Head of caudate nucleus (tissue), 42 donors: ENCODE measurements at regions not wholly inside any gene's neighbourhood (a gene's known extent, or its start where the extent isn't known, plus 50 kb on each side); places are given as distances from the start of the nearest gene placed in this dataset.
A peak's percentile ranks its signal among the peaks of the same experiment; 100 is the strongest.

ENCODE experiments used
- DNase-seq, 42 donors: peaks; one replicate each; pipeline versions ENCODE4 v3.0.0 to v3.0.0-alpha.2; 2020 to 2021; ENCODE audit warnings: mixed read lengths in 7 of 42
- intact Hi-C: fragments of 100-400 bp; cut with DNase I; formaldehyde crosslinking; loops from one replicate; pipeline ENCODE4 v1.15.0; 2022

DNA sequence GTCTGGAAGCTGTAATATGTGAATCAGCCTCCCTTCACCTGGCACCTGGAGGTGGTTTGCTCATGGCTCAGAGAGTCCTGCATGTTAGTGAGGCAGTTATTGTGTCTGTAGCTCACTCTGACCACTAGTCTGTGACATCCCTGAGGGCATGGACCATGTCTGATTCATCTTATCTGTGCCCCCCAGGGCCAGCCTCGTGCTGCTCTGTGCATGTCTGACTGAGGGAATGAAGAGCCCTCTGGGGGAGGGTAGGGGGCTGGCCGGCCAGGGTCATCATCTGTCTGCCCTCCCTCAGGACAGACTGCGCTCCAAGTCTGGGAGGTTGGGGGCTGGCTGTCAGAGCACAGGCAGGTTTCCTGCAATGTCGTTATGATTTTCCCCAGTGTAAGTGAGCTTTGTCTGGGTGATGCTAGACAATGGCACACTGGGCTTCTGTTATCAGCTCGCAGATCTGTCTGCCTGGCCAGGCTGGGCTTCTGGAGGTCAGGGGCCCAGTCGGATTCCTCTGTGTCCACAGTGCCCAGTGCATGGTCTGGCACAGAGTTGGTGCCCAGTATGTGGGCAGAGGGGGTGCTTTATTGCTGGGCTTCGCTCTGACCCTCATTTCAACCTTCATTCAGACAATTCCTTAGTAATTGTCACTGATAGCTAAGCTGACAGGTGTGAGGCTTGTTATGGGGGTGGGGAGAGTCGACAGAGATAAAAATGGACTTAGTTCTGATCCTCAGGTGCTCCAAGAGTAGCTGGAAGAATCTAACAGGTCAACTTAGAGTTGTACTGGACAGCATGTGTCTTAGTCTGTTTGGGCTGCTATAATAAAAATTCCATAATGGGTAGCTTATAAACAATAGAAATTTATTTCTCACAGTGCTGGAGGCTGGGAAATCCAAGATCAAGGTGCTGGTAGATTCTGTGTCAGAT is 85.7 kb upstream of the SHB start:
- no peak for DNase-seq
- intact Hi-C loops = loop anchor here (10.0 kb wide), 1 partner anchor 250 kb away; the partner anchor contains the start of gene SLC25A51

DNA sequence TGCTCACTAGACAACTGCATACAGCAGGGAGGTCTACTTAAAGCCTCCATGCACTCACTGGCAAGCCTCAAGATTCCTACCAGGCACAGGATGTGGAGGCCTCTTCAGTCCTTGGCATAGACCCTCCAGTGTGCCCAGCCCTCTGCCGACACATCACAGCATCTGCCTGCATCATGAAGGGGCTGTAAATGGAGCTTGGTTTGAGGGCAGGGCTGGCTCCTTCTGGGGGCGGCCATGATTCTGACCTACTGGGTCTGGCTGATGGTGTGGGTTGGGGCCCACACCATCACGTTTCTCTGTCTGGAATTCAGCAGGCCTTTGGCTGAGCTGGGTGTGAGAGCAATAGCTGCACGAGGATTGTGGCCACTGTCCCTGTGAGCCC is 84.9 kb upstream of the SHB start:
- intact Hi-C loops = loop anchor here (10.0 kb wide), 1 partner anchor 249 kb away; the partner anchor contains the start of gene SLC25A51
- no peak for DNase-seq

DNA sequence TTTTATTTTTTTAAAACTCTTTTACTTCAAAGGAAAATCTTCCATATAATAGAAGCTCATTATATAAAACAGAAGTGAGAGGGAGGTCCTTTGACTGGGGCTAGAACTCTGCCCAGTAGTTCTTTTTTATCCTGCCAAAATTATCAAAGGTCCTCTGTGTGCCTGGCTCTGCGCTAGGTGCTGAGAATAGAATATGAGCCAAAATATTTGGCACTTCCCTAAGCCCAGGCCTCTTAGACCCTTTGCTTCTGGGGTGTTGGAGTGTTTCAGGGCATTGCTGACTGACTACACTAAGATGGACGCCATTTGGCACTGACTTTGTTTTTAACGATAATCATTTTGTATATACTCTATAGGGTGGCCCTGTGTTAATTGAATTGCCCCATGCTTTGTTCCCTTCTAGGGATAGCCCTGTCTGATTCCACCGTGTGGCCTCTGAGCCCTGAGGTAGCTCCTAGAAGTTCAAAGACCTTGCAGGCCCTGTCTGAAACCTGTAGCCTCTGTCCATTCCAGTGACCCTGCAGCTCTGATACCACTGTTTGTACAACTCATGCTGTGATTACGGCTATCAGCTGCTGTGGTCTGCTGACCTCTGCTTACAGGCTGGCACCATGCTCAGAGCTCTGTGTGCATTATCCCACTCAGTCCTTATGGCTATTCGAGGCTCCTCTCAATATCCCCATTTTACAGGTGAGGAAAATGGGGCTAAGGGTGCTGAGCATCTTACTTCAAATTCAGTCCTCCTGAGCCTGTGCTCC is 84.3 kb upstream of the SHB start:
- intact Hi-C loops = loop anchor here (10.0 kb wide), 1 partner anchor 249 kb away; the partner anchor contains the start of gene SLC25A51
- DNase-seq = peak in 1 of 42 donors; percentile 3

GRCh38 chr9:38149647-38150046 is 80.6 kb upstream of the SHB start:
- no peak for DNase-seq
- intact Hi-C loops = loop anchor here (10.0 kb wide), 1 partner anchor 245 kb away; the partner anchor contains the start of gene SLC25A51

GRCh38 chr9:38146844-38147243 is 77.8 kb upstream of the SHB start:
- no peak for DNase-seq
- intact Hi-C loops = no loop called here

GRCh38 chr9:38145526-38146053 is 76.6 kb upstream of the SHB start:
- no peak for DNase-seq
- intact Hi-C loops = no loop called here

- intact Hi-C loops = no loop called here
- no peak for DNase-seq
These were observed 75.4 kb upstream of the SHB start for GRCh38 chr9:38144421-38144820.

DNA sequence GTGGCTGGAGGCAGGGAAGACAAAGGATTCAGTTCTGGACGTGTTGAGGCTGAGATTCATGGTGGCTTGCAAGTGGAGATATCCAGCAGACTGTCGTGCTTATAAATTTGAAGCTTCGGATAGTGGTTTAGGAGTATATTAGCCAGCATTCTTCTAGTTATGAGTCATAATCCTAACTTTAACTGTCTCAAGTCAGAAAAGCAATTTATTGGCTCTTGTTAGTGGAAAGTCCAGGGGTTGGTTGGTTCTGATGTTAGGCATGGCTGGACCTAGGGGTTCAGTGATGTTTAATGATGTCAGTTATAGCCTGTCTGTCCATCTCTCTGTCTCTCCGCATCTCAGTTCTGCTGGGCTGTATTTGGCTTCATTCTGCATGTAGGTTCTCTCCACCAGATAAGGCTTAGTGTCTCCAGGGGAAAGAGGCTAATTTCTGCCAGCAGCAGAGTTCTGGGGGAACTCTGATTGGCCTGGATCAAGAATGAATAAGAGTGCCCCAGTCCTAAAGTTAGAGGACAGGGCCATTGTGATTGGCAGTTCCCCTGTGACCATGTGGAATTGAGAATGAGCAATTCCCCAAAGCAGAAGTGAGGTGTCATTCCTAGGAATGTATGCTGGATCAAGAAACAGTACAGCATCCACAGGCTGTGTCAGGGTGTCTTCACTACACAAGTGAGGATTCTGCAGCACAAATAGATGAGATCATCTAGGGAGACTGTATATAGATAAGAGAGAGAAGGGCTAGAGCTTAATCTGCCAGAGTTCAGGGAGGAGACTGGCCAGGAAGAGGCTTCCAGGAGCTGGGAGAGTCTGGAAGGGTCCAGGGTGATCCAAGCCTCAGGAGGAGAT is 72.9 kb upstream of the SHB start:
- intact Hi-C loops = no loop called here
- no peak for DNase-seq

DNA sequence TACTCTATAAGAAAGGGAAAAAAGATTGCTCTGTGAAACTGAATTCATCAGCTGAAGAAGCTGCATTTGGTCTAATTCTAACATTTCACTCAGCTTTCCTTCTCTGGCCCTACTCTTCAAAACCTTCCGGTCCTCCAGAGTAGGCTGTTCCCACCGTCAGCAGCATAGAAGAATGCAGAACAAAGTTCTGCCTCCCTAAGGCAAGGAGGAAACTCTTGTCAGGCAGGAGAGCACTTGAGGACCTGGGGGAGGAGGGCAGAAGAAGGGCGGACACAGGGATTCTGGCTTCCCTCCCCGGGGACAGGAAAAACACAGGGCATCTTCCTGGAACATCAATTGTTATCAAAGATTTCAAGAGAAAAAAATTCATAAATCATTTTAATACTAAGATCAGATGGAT is 69.2 kb upstream of the SHB start:
- DNase-seq = no peak
- intact Hi-C loops = no loop called here

GRCh38 chr9:38137342-38137741 is 68.3 kb upstream of the SHB start:
- no peak for DNase-seq
- intact Hi-C loops = no loop called here

- intact Hi-C loops = no loop called here
These were observed 67.4 kb upstream of the SHB start for GRCh38 chr9:38136386-38136785.

GRCh38 chr9:38134611-38135237 is 65.7 kb upstream of the SHB start:
- no peak for DNase-seq
- intact Hi-C loops = no loop called here

More at GRCh38 chr9:38136386-38136785, 67.4 kb upstream of the SHB start:
- DNase-seq = no peak

GRCh38 chr9:38133595-38133994 is 64.6 kb upstream of the SHB start:
- intact Hi-C loops = no loop called here
- no peak for DNase-seq

GRCh38 chr9:38132956-38133355 is 63.9 kb upstream of the SHB start:
- DNase-seq = no peak
- intact Hi-C loops = no loop called here

GRCh38 chr9:38131729-38132128 is 62.7 kb upstream of the SHB start:
- no peak for DNase-seq
- intact Hi-C loops = no loop called here

- no peak for DNase-seq
- intact Hi-C loops = no loop called here
These were observed 61.7 kb upstream of the SHB start for GRCh38 chr9:38130724-38131123.

DNA sequence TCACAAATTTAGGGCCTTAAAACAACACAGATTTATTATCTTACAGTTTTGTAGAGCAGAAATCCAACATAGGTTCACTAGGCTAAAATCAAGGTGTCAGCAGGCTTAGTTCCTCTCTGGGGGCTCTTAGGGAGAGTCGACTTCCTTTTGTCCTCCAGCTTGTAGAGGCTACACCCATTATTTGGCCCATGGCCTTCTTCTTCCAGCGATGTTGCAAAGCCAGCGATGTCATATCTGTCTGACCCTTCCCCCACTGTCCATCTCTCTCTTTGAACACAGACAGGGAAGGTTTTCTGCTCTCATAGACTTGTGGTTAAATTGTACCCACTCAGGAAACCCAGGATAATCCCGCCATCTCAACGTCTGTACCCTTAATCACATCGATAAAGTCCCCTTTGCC is 60.3 kb upstream of the SHB start:
- intact Hi-C loops = no loop called here
- DNase-seq = no peak

GRCh38 chr9:38128752-38129270 is 59.8 kb upstream of the SHB start:
- DNase-seq = no peak
- intact Hi-C loops = no loop called here
